ENCODE measurements at regions not wholly inside any gene's neighbourhood (a gene's known extent, or its start where the extent isn't known, plus 50 kb on each side); places are given as distances from the start of the nearest gene placed in this dataset.

- TF ChIP-seq CTCF (IDR thresholded peaks at IDR 0.05) (no peak), EZH2 (IDR thresholded peaks at IDR 0.05; ENCODE audit: borderline replicate concordance, insufficient read depth, low read depth, low read length, poor library complexity, severe bottlenecking) (no peak)
Observed at GRCh38 chr14:42198010-42198409, 591.3 kb downstream of the LRFN5 start.

All from B cell (primary cell).